WERI-Rb-1 (cell line): ENCODE measurements at regions not wholly inside any gene's neighbourhood (a gene's known extent, or its start where the extent isn't known, plus 50 kb on each side); places are given as distances from the start of the nearest gene placed in this dataset.

Experiments used
- DNase-seq: peaks from one replicate; pipeline ENCODE4 v3.0.0-alpha.2; 2020
- H3K27ac ChIP-seq: fragments of 250-450 bp; sonication (Bioruptor Pico); 2 replicates; pipeline ENCODE4 v1.5.1; 2020; ENCODE audit warnings: mild to moderate bottlenecking, moderate library complexity
- H3K27me3 ChIP-seq: fragments of 250-450 bp; sonication (Bioruptor Pico); 2 replicates; pipeline ENCODE4 v1.5.1; 2021; ENCODE audit warnings: mild to moderate bottlenecking, low read depth, moderate library complexity; ENCODE audit not compliant: insufficient read depth, severe bottlenecking
- H3K36me3 ChIP-seq: fragments of 250-450 bp; sonication (Bioruptor Pico); 2 replicates; pipeline ENCODE4 v1.5.1; 2020; ENCODE audit warnings: mild to moderate bottlenecking, moderate library complexity
- H3K4me3 ChIP-seq: 2 replicates; pipeline ENCODE4 v1.5.1; 2011; ENCODE audit warnings: low read depth, mild to moderate bottlenecking, control low read depth, low read length
- H3K9me3 ChIP-seq: fragments of 250-450 bp; sonication (Bioruptor Pico); 2 replicates; pipeline ENCODE4 v1.5.1; 2021; ENCODE audit warnings: mild to moderate bottlenecking, moderate library complexity; ENCODE audit not compliant: severe bottlenecking
- TF ChIP-seq, protein P1 (sequence below): IDR thresholded peaks from 2 replicates; pipeline ENCODE4 v1.5.1; 2011; ENCODE audit warnings: low read depth, mild to moderate bottlenecking, control low read depth, inconsistent platforms, low read length

DNA sequence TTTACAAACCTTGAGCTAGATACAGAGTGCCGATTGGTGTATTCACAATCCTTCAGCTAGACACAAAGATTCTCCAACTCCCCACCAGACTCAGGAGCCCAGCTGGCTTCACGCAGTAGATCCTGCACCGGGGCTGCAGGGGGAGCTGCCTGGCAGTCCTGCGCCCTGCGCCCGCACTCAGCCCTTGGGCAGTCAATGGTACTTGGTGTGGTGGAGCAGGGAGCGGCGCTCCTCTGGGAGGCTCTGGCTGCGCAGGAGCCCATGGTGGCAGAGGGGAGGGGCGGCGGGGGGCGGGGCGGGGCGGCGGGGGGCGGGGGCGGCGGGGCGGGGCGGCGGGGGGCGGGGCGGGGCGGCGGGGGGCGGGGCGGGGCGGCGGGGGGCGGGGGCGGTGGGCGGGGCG lies 923.4 kb downstream of the SOCS6 start:
- H3K27me3 ChIP-seq = no peaks in the 10 kb centered on the region
- TF ChIP-seq, protein P1, sequence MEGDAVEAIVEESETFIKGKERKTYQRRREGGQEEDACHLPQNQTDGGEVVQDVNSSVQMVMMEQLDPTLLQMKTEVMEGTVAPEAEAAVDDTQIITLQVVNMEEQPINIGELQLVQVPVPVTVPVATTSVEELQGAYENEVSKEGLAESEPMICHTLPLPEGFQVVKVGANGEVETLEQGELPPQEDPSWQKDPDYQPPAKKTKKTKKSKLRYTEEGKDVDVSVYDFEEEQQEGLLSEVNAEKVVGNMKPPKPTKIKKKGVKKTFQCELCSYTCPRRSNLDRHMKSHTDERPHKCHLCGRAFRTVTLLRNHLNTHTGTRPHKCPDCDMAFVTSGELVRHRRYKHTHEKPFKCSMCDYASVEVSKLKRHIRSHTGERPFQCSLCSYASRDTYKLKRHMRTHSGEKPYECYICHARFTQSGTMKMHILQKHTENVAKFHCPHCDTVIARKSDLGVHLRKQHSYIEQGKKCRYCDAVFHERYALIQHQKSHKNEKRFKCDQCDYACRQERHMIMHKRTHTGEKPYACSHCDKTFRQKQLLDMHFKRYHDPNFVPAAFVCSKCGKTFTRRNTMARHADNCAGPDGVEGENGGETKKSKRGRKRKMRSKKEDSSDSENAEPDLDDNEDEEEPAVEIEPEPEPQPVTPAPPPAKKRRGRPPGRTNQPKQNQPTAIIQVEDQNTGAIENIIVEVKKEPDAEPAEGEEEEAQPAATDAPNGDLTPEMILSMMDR = no peak
- no peak overlapping the region for H3K27ac ChIP-seq

DNA sequence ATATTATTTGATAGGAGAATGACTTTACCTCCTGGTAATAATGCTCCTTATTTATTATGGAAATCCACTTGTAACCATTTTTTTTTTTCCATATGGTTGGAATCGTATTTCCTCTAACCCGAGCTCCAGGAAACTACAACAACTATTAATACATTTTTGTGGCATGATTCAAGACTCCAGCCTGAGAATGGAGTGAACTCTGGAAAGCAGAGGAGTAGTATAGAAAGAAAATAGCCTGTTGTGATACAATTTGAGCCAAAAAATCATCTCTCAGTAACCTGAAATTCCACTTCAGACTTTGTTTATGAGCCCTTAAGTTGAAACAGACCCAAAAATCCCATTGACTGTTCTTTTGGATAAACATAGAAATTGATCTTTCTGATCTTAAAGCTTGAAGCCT lies 921.1 kb downstream of the SOCS6 start:
- Histone ChIP-seq H3K27me3 (no peaks in the 10 kb centered on the region), H3K9me3 (no peaks in the 10 kb centered on the region), H3K36me3 (no peaks in the 10 kb centered on the region), H3K4me3 (no peak overlapping the region), H3K27ac (no peak overlapping the region)
- DNase-seq = no peak
- TF ChIP-seq, protein P1 = no peak

More for the DNA sequence above, 923.4 kb downstream of the SOCS6 start:
- Histone ChIP-seq H3K9me3 (no peaks in the 10 kb centered on the region), H3K36me3 (no peaks in the 10 kb centered on the region), H3K4me3 (no peak overlapping the region)
- DNase-seq = no peak

DNA sequence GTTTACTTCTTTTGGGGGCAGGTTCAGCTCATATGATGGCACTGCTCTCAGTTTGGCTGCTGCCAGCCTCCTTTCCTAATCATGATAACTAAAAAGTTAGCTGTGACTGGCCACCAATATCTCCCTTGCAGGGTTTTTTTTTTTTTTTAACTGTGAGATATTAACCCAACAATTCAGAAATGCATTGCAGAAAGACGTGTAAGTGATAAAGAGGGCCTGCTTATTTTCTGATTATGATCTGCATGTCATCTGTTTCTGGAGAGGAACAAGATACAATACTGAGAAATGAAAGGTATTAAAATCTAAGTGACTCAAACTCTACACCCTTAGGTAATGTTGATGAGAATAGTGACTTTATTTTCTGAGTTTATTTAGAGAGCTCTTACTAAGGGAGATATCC lies 905.6 kb downstream of the SOCS6 start:
- Histone ChIP-seq H3K36me3 (no peaks in the 10 kb centered on the region), H3K4me3 (no peak overlapping the region), H3K27me3 (no peaks in the 10 kb centered on the region), H3K27ac (no peak overlapping the region), H3K9me3 (no peaks in the 10 kb centered on the region)
- no peak for DNase-seq
- TF ChIP-seq, protein P1 = no peak

DNA sequence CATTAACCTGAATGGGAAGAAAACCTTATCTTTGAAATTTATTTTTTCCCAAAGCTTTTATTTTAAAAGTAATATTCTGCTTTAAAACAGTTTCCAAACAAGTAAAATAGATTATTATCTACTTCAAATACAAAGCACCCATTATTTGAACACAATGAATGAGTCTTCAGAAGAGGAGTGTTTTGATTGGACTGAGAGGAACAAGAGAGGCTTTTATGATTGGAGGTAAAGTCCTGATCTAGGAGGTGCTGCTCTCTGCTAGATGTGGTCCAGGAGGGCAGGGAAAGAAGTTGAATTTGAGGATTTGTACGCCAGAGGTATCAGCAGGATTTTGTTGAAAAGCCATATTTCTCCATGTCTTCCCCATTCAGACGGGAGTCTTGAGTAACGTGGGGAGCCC lies 900.7 kb downstream of the SOCS6 start:
- no peaks in the 10 kb centered on the region for H3K36me3 ChIP-seq
- no peaks in the 10 kb centered on the region for H3K27me3 ChIP-seq
- no peak for DNase-seq
- H3K9me3 ChIP-seq = no peaks in the 10 kb centered on the region
- H3K4me3 ChIP-seq = no peak overlapping the region
- TF ChIP-seq, protein P1 = no peak
- H3K27ac ChIP-seq = no peak overlapping the region

DNA sequence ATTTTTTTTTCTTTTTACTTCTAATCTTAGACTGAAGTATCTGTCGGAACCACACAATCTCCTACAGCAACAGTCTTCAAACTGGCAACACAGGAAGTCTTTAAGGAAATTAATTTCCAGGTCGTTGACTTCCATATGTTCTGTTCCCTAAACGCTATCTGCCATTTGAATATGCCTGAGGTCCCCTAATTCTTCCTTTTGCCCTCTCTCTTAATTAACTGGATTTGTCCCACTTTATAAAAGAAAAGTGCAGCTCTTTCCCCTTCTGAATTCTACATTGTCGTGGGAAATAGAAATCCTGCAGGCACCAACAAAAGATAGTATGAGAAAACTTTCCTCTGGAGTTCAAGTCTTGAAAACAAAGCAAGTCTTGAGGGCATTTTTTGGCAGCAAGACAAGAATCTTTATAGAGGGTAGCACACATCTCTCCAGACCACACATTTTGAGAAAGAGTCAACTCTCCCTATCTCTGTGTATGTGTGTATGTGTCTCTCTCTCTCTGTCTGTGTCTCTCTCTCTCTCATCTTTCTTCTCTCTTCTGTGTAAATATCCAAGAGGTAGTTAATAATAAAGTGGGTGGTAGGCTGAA lies 879.8 kb downstream of the SOCS6 start:
- H3K27me3 ChIP-seq = no peaks in the 10 kb centered on the region
- DNase-seq = no peak
- no peak overlapping the region for H3K27ac ChIP-seq
- no peaks in the 10 kb centered on the region for H3K9me3 ChIP-seq
- no peak overlapping the region for H3K4me3 ChIP-seq
- no peaks in the 10 kb centered on the region for H3K36me3 ChIP-seq
- TF ChIP-seq, protein P1 = no peak

DNA sequence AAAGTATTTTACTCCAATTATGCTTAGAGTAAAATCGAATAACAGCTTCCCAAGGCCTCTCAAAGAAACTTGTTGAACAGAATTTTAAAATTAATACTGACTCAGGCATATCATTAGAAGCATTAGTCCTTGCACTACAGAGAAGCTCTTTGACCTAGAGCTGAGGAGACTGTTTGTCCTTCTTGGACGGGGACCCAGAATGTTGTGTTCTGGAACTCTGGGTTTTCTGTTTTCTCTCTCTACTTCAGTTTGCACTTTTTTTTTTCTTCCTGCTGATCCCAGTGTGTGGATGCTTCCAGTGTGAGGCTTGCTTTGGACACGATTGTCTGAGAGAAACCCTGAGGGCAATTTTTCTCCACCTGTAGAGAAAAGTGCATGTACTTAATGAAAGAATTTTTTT lies 847.6 kb downstream of the SOCS6 start:
- no peak overlapping the region for H3K27ac ChIP-seq
- H3K9me3 ChIP-seq = no peaks in the 10 kb centered on the region
- TF ChIP-seq, protein P1 = no peak
- H3K4me3 ChIP-seq = no peak overlapping the region
- no peaks in the 10 kb centered on the region for H3K36me3 ChIP-seq
- no peaks in the 10 kb centered on the region for H3K27me3 ChIP-seq
- DNase-seq = no peak
